HepG2 (cell line): ENCODE measurements at regions not wholly inside any gene's neighbourhood (a gene's known extent, or its start where the extent isn't known, plus 50 kb on each side); places are given as distances from the start of the nearest gene placed in this dataset.

Experiments
- ATAC-seq: fragments of 200-7000 bp; cut with Tn5 transposase; 3 replicates; pipeline ENCODE4 v1.9.1; 2020; ENCODE audit warnings: mild to moderate bottlenecking, moderate library complexity
- BruUV-seq: library from RNA; stranded (reverse); fragments of 400-500 nt; replicated peaks from 2 replicates; lab custom pipeline; 2021; lab: Mats Ljungman, UMichigan
- CTCF ChIA-PET: fragments of 300-600 bp; formaldehyde crosslinking; extraction: SDS; loops from one replicate; lab custom pipeline; 2021; ENCODE audit warnings: low total read pairs, inconsistent platforms, low intra/inter-chr PET ratio; lab: Yijun Ruan, JAX
- POLR2A ChIA-PET: fragments of 350-600 bp; sonication (Branson Sonifier 250); formaldehyde crosslinking; loops from one replicate; lab custom pipeline; 2020; ENCODE audit warnings: antibody characterized with exemption, inconsistent platforms; lab: Yijun Ruan, JAX
- DNase-seq: peaks from one replicate; pipeline ENCODE4 v3.0.0-alpha.2; 2015; ENCODE audit warnings: low spot score
- FAIRE-seq: peaks from 3 replicates; lab custom pipeline; 2011; peaks lifted over from hg19 to GRCh38; lab: Jason Lieb, UNC
- H2AFZ ChIP-seq: one replicate; pipeline ENCODE4 v1.6.1; 2011; ENCODE audit warnings: low read length, inconsistent platforms
- H3K27ac ChIP-seq: fragments of 300-600 bp; 3 replicates; pipeline ENCODE4 v1.8.0; 2011; ENCODE audit warnings: mixed run types, mild to moderate bottlenecking, mixed read lengths, low read length, inconsistent platforms; ENCODE audit not compliant: insufficient read depth; ENCODE audit errors: extremely low read length
- H3K27me3 ChIP-seq, 2 experiments: fragments of 200-600 bp in 1 of 2; 2 replicates in 1 of 2; 3 replicates in 1 of 2; pipeline versions ENCODE4 v1.6.0 to v1.8.0; 2011; ENCODE audit warnings: low read length in 2 of 2, mild to moderate bottlenecking in 2 of 2, moderate library complexity in 2 of 2, inconsistent platforms in 1 of 2; ENCODE audit not compliant: insufficient read depth in 2 of 2, control insufficient read depth in 1 of 2
- H3K36me3 ChIP-seq, 2 experiments: fragments of 200-600 bp in 1 of 2; replicated peaks in 1 of 2; 2 replicates in 1 of 2; 3 replicates in 1 of 2; pipeline versions ENCODE4 v1.5.1 to v1.8.0; 2011; ENCODE audit warnings: low read length in 2 of 2, inconsistent platforms in 1 of 2; ENCODE audit not compliant: insufficient read depth in 2 of 2, control insufficient read depth in 1 of 2
- H3K4me1 ChIP-seq: 2 replicates; pipeline ENCODE4 v1.5.1; 2012; ENCODE audit warnings: low read length, inconsistent platforms; ENCODE audit not compliant: insufficient read depth
- H3K4me2 ChIP-seq: 2 replicates; pipeline ENCODE4 v1.6.0; 2011; ENCODE audit warnings: low read depth, low read length, inconsistent platforms
- H3K4me3 ChIP-seq, 3 experiments: fragments of 200-600 bp in 1 of 3; sonication (generic), shearing (Covaris generic) in 1 of 3; replicated peaks in 1 of 3; 2 replicates each; pipeline ENCODE4 v1.5.1; 2011 to 2016; ENCODE audit warnings: low read length in 3 of 3, inconsistent platforms in 2 of 3, low read depth in 2 of 3, mild to moderate bottlenecking in 2 of 3, control low read depth in 1 of 3, mixed read lengths in 1 of 3; ENCODE audit not compliant: insufficient read depth in 1 of 3
- H3K79me2 ChIP-seq: one replicate; pipeline ENCODE4 v1.6.1; 2011; ENCODE audit warnings: low read length, inconsistent platforms; ENCODE audit not compliant: insufficient read depth
- H3K9ac ChIP-seq: 2 replicates; pipeline ENCODE4 v1.6.0; 2011; ENCODE audit warnings: mild to moderate bottlenecking, low read depth, low read length, inconsistent platforms; ENCODE audit not compliant: insufficient read depth
- H3K9me3 ChIP-seq: 2 replicates; pipeline ENCODE4 v1.5.1; 2012; ENCODE audit warnings: mild to moderate bottlenecking, low read length
- H4K20me1 ChIP-seq: 2 replicates; pipeline ENCODE4 v1.6.0; 2011; ENCODE audit warnings: inconsistent platforms, mild to moderate bottlenecking, low read length, moderate library complexity; ENCODE audit not compliant: insufficient read depth
- CHCHD3 ChIP-seq: sonication (generic); formaldehyde crosslinking; IDR thresholded peaks from 2 replicates; pipeline ENCODE4 v1.8.0; 2022; ENCODE audit warnings: mild to moderate bottlenecking, missing genetic modification reagents, moderate library complexity
- NR3C1 ChIP-seq: sonication (generic); formaldehyde crosslinking; IDR thresholded peaks from 2 replicates; pipeline ENCODE4 v1.4.0; 2020; ENCODE audit warnings: missing genetic modification reagents
- TMF1 ChIP-seq: sonication (generic); formaldehyde crosslinking; IDR thresholded peaks from 2 replicates; pipeline ENCODE4 v1.8.1; 2022; ENCODE audit warnings: low read depth, missing genetic modification reagents
- ZNF747 ChIP-seq: sonication (generic); formaldehyde crosslinking; IDR thresholded peaks from 2 replicates; pipeline ENCODE4 v1.8.1; 2023; ENCODE audit warnings: missing genetic modification reagents, mild to moderate bottlenecking, borderline replicate concordance
- WGBS: methylation state at CpG from one replicate; pipeline ENCODE4 v1.1.6; 2017; ENCODE audit warnings: low lambda C conversion rate; 5-methylcytosine and 5-hydroxymethylcytosine counted together
- in situ Hi-C: cut with HindIII; loops from 2 replicates; pipeline ENCODE4 v1.10.0; 2017; ENCODE audit warnings: low pct_unique_long_range_greater_than_20kb; ENCODE audit not compliant: extremely low pct_ligation_motif_present
- intact Hi-C: fragments of 100-400 bp; cut with micrococcal nuclease; formaldehyde crosslinking; loops from one replicate; pipeline ENCODE4 v1.10.0; 2022; ENCODE audit not compliant: unreplicated experiment

GRCh38 chr14:89707086-89707485 is 247.4 kb downstream of the EFCAB11 start:
- H3K4me1 ChIP-seq = peaks cover 2% of the 10 kb centered on the region
- FAIRE-seq (no peak), ATAC-seq (no peak), DNase-seq (no peak)
- no peak overlapping the region for H3K27ac ChIP-seq
- ChIA-PET POLR2A (no interaction called here), CTCF (no interaction called here)
- no peaks in the 10 kb centered on the region for H3K36me3 ChIP-seq
- WGBS = 100% methylated on average over 1 of the region's 2 CpGs
- no peaks in the 10 kb centered on the region for H4K20me1 ChIP-seq
- in situ Hi-C loops (no loop called here), intact Hi-C loops (no loop called here)
- no peaks in the 10 kb centered on the region for H3K9me3 ChIP-seq
- H3K27me3 ChIP-seq = no peaks in the 10 kb centered on the region; a peak in 1 of 5 replicates
- no peak overlapping the region for H3K4me3 ChIP-seq
- H3K4me2 ChIP-seq = no peak overlapping the region
- no peaks in the 10 kb centered on the region for H3K79me2 ChIP-seq
- H3K9ac ChIP-seq = no peak overlapping the region
- no TSS peak for BruUV-seq
- no peak overlapping the region for H2AFZ ChIP-seq
- TF ChIP-seq ZNF747 (CRISPR knock-in tag) = no peak
- TF ChIP-seq NR3C1 (CRISPR knock-in tag) = no peak

GRCh38 chr14:89702876-89703200 is 251.7 kb downstream of the EFCAB11 start:
- H3K4me3 ChIP-seq = no peak overlapping the region

More at GRCh38 chr14:89702876-89703200, 251.7 kb downstream of the EFCAB11 start:
- no TSS peak for BruUV-seq
- Histone ChIP-seq H3K4me2 (no peak overlapping the region), H3K27me3 (peaks cover 0 to 15% of the 10 kb centered on the region in 2 experiments; a peak in 2 of 5 replicates), H4K20me1 (no peaks in the 10 kb centered on the region), H3K27ac (no peak overlapping the region), H3K79me2 (no peaks in the 10 kb centered on the region), H3K9ac (no peak overlapping the region), H2AFZ (no peak overlapping the region), H3K36me3 (no peaks in the 10 kb centered on the region), H3K4me1 (peaks cover 13% of the 10 kb centered on the region), H3K9me3 (no peaks in the 10 kb centered on the region)
- DNase-seq (no peak), FAIRE-seq (no peak), ATAC-seq (no peak)
- in situ Hi-C loops = no loop called here
- intact Hi-C loops = no loop called here
- POLR2A ChIA-PET = no interaction called here
- 97% methylated on average over 2 of the region's 2 CpGs for WGBS
- CTCF ChIA-PET = no interaction called here
- TF ChIP-seq TMF1 (CRISPR knock-in tag) (no peak), CHCHD3 (CRISPR knock-in tag) (no peak)
